A549 (cell line): ENCODE measurements at regions not wholly inside any gene's neighbourhood (a gene's known extent, or its start where the extent isn't known, plus 50 kb on each side); places are given as distances from the start of the nearest gene placed in this dataset.

Experiments
- EP300 ChIP-seq, 2 experiments: fragments of >200 bp; sonication (Bioruptor Twin); formaldehyde crosslinking; IDR thresholded peaks; 2 replicates in 1 of 2; 3 replicates in 1 of 2; pipeline ENCODE4 v1.6.1; 2016 to 2017
- HDAC2 ChIP-seq: fragments of 200-600 bp; sonication (generic); IDR thresholded peaks from 2 replicates; pipeline ENCODE4 v1.6.1; 2016
- HOXA7 ChIP-seq: fragments of 250-450 bp; sonication (Bioruptor Pico); IDR thresholded peaks from 2 replicates; pipeline ENCODE4 v1.5.0; 2020; ENCODE audit warnings: mild to moderate bottlenecking, moderate library complexity
- JUN ChIP-seq, 2 experiments: fragments of >200 bp; sonication (Bioruptor Twin); formaldehyde crosslinking; IDR thresholded peaks; 2 replicates in 1 of 2; 3 replicates in 1 of 2; pipeline ENCODE4 v1.6.1; 2016 to 2017
- JUNB ChIP-seq: fragments of >200 bp; sonication (Bioruptor Twin); formaldehyde crosslinking; IDR thresholded peaks from 2 replicates; pipeline ENCODE4 v1.6.1; 2016
- NFE2L2 ChIP-seq: fragments of 150-350 bp; conservative IDR thresholded peaks from 2 replicates; pipeline ENCODE4 v1.6.1; 2014; ENCODE audit warnings: low read length
- POLR2A ChIP-seq: IDR thresholded peaks from 2 replicates; pipeline ENCODE4 v1.6.1; 2012; ENCODE audit warnings: mild to moderate bottlenecking, low read length
- RNF2 ChIP-seq: fragments of 200-600 bp; sonication (generic); IDR thresholded peaks from 2 replicates; pipeline ENCODE4 v1.6.1; 2016; ENCODE audit warnings: low read depth, mild to moderate bottlenecking, antibody characterized with exemption, moderate library complexity, borderline replicate concordance
- SREBF2 ChIP-seq: fragments of 450-650 bp; IDR thresholded peaks from 2 replicates; pipeline ENCODE4 v1.6.1; 2014; ENCODE audit warnings: mild to moderate bottlenecking, moderate library complexity
- ZNF302 ChIP-seq: fragments of 250-450 bp; sonication (Bioruptor Pico); IDR thresholded peaks from 2 replicates; pipeline ENCODE4 v1.9.0; 2021; ENCODE audit warnings: inconsistent platforms, mild to moderate bottlenecking, moderate library complexity
- TF ChIP-seq, protein P1 (sequence below): fragments of >200 bp; sonication (Bioruptor Twin); formaldehyde crosslinking; IDR thresholded peaks from 3 replicates; pipeline ENCODE4 v1.5.1; 2016
- TF ChIP-seq, protein P2 (sequence below): IDR thresholded peaks from 2 replicates; pipeline ENCODE4 v1.6.1; 2012

DNA sequence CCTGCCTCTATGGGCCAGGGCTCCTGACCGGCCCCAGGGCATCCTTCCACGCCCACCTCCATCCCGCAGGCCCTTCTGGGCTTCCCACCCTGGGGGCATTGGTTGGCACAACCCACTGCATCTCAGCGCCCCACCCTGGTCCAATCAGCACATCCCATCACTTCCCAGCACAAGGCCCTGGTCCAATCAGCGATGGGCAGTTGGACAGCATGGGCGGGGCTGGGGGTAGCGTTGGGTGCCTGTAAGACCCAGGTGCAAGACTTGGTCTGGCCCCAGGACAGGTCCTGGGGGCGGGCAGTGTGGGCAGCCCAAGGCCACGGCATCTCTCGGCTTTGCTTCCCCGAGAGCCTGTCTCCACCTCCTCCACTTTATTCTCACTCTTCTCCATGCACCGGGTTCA, 298.5 kb downstream of the BMP7 start:
- TF ChIP-seq, protein P1, sequence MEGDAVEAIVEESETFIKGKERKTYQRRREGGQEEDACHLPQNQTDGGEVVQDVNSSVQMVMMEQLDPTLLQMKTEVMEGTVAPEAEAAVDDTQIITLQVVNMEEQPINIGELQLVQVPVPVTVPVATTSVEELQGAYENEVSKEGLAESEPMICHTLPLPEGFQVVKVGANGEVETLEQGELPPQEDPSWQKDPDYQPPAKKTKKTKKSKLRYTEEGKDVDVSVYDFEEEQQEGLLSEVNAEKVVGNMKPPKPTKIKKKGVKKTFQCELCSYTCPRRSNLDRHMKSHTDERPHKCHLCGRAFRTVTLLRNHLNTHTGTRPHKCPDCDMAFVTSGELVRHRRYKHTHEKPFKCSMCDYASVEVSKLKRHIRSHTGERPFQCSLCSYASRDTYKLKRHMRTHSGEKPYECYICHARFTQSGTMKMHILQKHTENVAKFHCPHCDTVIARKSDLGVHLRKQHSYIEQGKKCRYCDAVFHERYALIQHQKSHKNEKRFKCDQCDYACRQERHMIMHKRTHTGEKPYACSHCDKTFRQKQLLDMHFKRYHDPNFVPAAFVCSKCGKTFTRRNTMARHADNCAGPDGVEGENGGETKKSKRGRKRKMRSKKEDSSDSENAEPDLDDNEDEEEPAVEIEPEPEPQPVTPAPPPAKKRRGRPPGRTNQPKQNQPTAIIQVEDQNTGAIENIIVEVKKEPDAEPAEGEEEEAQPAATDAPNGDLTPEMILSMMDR, result no peak
- TF ChIP-seq JUNB (no peak), HDAC2 (no peak), EP300 (IDR thresholded peaks at IDR 0.05) (no peak), JUN (IDR thresholded peaks at IDR 0.05) (no peak), ZNF302 (CRISPR knock-in tag) (no peak), POLR2A (no peak), RNF2 (no peak), SREBF2 (no peak), HOXA7 (CRISPR knock-in tag) (no peak), NFE2L2 (no peak)
- TF ChIP-seq, protein P2, sequence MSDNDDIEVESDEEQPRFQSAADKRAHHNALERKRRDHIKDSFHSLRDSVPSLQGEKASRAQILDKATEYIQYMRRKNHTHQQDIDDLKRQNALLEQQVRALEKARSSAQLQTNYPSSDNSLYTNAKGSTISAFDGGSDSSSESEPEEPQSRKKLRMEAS, result no peak
